GM18907 (cell line): ENCODE measurements at regions not wholly inside any gene's neighbourhood (a gene's known extent, or its start where the extent isn't known, plus 50 kb on each side); places are given as distances from the start of the nearest gene placed in this dataset.

Experiments
- ATAC-seq: cut with Tn5 transposase; IDR thresholded peaks from one replicate; pipeline ENCODE4 v1.9.1; 2021; ENCODE audit warnings: mild to moderate bottlenecking, moderate library complexity; ENCODE audit not compliant: unreplicated experiment

DNA sequence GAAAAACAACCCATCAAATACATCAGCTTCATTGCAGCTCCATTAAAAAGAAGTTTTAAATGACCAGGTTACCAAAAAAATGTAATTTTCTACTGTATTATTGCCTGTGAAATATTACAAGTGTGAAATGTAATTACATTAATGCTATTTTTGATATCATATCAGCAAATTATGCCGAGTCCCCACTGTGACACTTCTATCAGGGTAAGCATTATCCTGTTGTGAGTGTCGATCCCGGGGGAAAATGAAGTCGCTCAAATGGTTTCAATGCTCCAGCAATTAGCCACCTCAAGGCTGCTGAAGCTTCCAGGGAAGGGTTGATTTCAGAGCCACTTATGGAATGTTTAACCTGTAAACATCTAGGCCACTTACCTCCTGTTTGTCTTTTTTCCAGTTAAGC lies 70.4 kb downstream of the RCN1 start:
- ATAC-seq, result no peak

DNA sequence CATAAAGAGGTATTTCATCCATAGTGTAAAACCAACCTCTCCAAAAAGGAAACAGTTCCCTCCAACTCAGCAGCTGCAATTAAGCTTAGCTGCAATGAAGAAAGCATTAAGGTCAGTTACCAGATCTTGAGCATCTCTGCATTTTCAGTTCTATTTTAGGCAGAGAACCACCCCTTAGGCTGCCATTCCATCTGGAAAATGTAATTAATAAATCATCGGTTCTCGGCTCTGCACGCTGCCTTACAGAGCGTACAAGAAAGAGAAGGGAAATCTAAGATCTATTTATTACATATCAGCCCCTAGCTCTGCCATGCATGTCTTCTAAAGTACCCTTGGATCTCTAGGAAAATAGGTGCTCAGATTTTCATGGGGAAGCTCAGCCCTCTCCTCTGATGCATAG lies 71.5 kb downstream of the RCN1 start:
- no peak for ATAC-seq

DNA sequence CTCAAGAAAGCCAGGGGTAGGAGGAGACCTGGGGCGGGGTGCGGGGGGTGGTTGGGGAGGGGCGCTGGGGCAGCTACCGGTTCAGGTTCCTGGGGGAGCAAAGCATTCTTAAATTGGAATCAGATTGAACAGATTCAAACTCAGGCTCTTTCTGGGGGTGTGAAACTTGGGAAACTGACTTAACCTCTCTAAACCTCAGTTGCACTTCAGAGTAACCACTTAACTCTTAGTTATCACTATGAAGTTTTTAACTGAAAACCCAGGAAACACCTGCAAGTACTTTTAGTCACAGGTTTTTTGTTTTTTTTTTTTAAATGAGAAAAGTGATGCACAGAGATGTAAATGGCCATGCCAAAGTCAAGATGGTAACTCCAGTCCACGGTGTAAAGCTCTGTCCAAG lies 72.0 kb downstream of the RCN1 start:
- no peak for ATAC-seq

DNA sequence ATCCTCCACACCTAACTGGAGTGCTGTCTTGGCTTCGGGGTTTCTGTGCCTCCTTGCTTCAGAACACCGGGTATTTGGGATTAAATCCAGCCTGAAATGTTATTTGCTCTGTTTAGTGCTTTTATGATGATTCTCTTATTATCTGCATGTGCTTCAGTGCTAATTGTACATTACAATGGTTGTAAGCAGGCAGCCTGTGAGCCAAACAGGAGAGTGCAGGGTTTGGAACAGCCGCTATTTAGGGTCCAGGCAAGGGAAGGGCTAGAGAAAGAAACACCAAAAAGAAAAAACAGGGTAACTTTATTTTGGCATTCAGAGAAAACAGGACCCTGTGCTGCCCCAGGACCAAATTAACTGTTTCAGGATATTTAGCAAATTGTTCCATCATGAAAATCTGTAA lies 72.7 kb downstream of the RCN1 start:
- ATAC-seq, result no peak

DNA sequence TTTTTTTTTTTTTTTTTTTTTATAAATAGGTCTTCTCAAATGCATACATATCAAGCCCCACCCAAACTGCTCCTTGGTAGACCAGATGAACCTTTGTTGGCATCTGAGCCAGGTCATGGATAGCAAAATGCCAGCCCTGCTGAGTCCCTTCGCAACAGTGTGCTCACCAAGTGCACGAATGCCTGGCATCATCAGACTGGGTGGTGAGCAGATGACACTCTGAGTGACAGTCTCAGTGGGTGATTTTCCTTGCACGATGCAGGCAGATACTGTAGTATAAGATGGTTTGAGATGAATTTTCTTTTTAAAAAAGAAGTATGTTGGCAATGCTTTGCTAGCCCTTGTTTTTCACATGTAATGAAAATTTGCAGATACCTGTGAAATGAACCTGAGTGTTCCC lies 74.0 kb downstream of the RCN1 start:
- no peak for ATAC-seq

DNA sequence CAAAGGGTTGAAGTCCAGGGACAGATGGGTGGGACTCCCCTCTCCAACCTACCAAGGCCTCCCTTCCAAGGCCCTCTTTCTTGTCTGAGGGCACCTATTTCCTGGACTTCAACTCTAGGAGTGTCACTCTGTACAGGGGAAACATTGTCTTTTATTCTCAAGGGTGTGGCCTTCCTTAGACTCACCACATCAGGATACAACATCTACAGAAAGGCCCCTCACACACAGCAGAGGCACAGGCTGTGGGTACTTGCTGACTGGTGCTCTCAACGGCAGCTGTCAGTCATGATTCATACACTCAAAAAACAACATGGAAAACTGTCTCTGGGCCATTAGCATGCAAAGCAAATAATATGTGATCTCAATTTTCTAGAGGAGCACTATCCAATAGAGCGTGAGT lies 78.0 kb downstream of the RCN1 start:
- no peak for ATAC-seq

DNA sequence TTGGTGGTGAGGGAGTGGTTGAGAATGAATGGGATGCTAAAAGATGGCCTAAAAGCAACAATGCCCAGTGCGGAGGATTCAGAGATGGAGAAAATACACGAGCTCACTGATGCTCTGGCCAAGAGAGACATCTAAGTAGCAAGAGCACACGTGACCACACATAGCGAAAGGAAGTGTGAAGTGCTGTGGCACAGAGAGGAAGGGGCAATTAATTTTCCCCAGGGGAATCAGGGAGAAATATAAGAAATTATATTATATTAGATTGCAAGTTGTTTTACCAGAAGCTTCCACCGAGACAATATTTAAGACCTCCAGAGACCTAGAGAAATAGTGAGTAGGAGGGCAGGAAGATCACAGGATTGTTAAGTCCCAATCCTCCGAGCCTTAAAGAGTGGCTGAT lies 80.6 kb downstream of the RCN1 start:
- ATAC-seq, result no peak

DNA sequence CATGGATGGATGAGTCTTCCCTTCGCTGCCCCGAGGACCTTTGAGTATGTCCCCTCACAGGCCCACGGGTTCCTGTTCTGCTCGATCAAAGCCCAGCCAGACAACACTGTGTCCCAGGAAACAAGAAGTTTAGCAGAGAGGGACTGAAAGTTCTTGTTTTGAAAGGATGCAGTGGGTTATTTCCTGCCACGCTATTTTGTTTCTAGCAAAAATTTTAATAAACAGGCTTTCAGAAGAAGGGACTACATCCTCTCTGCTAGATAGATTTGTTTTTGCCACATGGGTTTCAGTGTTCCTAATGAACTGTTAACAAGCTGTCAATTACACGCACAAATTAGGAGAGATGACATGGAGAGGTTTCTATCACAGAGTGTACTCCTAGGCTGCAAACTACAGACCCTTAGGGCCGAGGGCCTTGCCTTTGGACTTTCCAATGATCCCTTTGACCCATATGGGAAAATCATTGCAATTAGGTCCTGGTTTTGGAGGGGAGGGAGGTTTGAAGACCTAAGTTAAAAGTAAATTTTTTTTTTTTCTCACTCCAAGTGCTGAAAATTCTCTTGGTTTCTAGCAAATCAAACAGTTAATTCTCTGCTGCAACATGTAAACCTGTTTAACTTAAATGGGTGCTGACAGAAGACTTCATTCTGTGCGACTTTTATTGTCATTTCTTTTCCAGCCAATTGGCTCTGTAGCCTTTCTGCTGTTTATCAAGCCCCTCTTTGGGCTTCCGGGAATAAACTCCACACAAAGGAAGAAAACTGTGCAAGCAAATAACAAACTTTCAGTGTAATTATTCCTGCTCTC lies 81.4 kb downstream of the RCN1 start:
- ATAC-seq, result no peak

DNA sequence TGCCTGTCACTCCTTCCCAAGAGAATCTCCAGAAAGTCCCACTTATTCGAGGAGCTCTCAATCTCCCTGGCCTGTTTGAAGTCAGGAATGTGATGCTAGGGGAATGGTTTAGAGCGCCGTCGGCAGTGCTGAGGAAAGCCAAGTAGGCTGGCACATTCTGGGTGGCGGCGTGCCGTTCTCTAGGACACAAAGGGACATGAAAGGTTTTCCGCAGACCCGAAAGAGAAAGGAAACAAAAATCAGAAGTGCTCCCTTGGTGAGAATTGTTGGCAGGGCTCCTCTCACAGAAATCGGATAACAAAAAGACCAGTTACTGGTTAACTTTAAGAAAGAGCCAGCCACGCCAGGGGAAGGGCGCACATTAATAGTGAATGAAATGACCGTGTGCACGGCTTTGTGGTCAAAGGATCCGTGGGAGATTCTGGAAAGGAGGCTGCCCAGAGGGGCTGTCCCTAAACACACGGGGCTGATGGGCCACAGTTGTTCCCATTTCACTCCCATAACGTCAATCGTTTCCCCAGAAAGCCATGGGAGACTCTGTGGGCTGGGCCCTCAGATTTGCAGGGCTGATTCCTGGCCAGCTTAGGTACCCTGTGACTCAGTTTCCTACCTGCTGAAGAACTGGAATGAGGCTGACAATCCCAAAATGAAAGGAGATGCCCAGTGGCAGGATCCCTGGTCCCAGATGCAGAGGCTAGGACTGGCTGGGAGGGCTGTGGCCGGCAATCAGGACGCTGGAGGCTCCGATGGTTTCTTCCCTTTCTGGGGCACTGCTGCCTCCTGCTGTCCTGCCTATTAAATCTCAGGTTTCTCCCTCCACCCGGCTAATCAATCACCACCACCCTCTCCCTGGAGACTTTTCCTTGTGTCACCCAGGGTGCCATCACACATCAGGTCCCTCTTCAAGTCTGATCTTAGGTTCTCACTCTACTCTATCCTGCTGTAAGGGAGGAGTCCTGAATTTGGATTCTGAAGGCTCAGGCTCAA lies 82.3 kb downstream of the RCN1 start:
- peak; percentile 66 for ATAC-seq

DNA sequence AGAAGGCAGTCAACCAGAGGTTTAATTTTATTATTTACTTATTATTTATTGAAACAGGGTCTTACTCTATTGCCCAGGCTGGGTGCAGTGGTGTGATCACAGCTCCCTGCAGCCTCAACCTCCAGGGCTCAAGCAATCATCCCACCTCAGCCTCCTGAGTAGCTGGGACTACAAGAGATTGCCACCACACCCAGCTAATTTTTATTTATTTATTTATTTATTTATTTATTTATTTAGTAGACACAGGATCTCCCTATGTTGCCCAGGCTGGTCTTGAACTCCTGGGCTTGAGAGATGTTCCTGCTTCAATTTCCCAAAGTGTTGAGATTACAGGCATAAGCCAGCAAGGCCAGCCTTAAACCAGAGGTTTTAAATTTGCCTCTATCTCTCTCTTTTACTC lies 83.1 kb downstream of the RCN1 start:
- ATAC-seq, result no peak

DNA sequence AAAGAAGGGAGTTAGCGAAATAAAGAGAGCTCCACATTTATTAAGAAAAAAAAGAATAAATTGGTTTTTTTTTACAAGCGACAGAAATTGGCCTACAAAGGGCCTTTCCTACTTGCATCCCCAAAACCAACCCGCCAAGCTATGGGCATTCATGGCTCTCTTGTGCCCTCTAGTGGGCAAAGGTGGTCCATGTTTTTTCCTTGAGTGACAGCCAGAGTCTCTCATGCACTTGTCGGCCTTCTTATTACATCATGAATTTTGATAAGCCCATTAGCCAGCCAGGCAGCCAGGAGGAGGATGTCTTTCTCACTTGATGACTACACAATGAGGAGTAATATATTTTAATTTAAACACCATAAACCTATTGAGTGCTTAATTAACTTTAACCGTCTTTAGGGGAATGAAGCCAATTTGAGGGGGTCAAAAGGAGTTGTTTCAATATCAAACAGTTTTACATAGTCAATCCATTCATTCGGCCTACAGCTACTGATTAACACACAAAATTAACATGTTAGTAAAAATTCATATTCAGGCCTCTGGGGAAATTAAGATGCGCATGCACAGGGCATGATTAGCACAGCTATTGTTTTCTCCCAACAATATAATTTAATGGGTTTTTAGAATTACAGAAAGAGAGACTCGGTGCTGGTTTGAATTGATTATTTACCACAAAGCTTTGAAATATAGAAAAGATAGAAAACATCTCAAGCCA lies 85.5 kb downstream of the RCN1 start:
- peak; percentile 86 for ATAC-seq

DNA sequence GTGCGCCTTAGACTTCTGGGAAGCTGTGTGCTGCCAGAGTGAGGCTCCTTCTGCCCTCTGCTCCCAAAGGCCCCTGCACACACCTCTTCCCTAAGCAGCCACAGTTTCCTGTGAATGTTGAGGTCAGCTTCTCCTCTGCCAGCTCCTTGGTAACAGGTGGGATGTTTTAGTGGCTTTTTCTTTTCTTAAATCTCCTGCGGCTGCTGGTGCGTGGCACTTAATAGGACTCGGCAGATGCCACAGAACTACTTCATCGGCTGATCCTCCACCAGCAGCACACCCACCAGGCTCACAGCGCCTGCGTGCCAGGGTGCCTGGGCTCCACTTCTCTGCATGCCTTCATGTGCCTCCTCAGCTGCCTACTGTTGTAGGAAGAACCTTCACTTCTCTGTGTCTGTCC lies 87.8 kb downstream of the RCN1 start:
- no peak for ATAC-seq

DNA sequence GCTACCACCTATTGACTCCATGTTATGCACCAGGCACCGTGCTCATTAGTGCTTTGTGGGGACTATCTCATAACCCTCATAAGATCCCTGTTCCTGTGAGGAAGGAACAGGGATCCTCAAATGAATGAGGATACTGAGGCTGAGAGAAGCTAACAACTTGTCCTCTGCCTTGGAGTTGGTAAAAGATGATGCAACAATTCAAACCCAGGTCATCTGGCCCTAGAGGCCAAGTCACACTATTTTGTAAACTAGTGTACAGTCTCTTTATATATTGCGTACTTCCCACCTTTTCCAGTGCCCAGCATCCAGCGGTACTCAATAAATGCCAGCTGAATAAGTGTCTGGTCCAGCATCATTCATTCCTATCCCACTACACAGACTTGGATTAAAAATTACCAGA lies 92.6 kb downstream of the RCN1 start:
- no peak for ATAC-seq

DNA sequence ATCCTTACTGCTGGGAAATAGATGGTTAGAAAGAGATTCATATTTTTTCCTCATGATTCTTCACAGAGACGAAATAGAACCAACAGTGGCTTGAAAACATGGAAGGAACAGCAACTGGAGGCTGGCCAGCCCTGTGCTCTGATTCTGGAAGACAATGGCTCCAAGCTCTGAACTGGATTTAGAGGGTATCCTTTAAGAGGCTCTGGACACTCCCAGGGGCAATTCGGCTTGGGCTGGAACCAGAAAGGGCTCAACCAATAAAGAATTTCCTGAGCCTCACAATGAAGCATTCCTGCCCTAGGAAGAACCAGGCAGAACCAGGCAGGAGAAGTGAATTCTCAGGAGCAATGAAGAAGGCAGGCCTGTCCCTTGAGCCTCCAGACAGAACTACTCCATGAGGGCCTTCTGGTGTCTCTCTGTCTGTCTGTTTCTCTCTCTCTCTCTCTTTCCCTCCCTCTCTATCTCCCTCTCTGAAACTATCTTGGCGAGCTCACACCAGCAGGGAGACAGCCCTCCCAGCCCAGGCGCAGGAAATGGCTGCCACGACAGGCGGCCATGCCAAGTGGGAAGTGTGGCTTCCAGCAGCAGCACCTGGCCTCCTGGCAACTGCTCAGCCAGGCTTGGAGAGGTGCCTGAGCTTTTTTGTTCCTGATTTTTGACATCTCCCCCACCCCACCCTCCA lies 93.3 kb downstream of the RCN1 start:
- ATAC-seq, result peak; percentile 6

DNA sequence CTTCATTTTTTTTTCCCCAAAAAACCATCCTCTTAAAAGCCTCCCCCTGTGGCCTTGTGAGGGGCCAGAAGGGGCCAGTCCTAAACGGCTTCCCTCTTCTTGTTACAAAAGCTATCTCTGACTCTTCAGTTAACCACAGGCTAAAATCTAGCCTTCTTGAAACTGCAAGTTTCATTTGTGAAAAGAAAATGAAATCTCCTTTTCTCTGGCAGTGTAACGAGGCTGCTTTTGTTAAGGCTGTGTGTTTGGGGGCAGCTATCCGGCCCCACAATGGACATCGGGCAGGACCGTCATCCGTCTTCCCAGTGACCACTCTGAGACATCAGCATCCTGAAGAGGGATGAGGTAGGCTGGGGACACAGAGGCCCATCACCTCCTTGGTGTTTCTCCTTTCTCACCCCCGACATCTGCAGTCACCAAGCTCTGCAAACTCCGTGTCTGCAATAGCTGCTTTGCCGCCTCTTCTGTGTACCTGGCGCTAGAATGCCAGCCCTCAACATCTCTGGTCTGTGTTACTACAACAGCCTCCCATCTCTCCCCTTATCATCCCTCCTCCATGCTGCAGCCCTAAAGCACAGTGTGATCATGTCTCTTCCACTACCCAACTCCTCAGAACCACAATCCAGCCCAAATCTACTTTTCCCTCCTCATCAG lies 94.0 kb downstream of the RCN1 start:
- ATAC-seq, result peak; percentile 62

DNA sequence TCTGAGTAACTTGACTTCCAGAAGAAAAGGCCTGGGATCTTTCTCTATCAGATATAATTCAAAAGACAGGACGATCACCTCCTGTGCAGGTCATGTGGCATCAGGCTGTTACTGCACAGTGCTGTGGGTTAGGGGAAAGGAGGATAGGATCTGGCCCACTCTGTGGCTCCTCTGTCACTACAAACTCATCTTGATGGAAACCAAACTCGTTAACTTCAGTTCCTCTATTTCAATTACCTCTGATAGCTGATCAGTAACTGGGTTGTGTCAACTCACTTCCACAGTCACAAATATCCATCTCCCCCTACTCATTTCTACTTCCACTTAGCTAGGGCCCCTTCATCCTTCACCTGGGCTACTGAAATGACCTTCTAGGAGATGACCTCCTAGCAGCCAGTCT lies 95.2 kb downstream of the RCN1 start:
- ATAC-seq, result no peak

DNA sequence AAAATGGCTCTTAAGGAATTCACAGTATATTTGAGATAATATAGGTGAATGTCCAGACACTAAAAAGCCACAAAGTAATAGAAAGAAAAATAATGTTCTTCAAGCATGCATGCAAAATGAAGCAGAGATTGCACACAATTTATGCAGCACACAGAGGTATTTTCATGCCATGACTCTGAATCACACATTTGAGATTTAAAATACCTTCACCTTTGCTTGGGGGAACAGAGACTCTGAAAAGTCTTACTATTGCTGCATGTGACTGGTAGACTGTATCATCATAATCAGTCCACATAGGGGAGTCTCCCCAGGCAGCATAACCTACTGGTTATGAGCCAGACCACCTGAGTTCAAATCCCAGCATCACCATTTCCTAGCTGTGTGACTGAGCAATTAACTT lies 96.2 kb downstream of the RCN1 start:
- ATAC-seq, result no peak

DNA sequence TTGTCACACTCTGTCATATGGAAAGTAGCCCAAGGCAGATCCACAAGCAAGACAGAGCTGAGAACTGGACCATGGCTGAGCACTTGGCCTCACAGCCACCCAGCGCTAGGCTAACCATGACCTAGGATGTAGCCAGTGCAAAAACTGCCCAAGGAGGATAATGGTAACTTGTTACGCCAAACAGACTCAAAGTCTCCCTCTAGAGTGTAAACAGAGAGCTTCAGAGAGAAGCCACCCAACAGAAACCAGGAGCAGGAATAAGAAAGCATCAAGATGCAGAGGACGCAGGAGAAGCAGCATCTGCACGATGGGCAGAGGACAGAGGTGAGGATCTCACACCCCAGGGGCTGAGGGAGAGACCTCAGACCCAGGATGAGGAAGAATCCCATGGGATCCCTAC lies 97.9 kb downstream of the RCN1 start:
- no peak for ATAC-seq

DNA sequence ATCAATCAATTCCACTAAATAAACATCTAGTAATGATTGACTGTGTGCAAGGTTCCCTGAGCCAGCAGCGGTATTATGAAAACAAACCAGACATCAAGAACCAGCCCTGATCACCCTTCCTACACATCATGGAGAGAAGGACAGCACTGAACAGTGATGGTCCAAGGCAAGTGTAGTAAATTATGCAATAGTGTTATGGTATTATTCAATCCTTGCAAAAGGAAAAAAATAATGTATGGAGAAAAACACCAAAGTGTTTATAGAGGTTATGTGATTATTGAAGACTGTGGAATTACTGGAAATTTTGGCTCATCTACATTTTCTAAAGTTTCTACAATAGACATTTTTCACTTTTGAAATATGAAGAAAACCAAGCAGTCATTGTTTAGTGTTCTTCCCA lies 105.3 kb downstream of the RCN1 start:
- no peak for ATAC-seq

DNA sequence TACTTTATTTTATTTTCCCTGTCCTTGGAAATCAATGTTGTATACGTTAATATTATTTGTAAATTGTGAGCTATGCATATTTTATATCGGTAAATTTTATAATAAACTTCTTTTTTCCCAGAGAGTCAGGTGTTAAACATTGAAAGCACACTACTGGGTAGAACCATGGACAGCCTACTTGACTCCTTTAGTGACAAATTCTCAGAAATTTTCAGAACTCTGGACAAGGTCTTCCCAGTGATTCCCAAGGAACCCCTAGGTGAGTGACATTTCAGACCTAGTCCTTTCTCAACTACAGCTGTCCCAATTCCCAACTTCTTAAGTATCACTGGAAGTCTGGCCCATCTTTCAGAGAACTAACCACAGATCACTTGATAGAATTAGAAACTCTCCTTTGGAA lies 107.2 kb downstream of the RCN1 start:
- no peak for ATAC-seq
